ENCODE measurements at regions not wholly inside any gene's neighbourhood (a gene's known extent, or its start where the extent isn't known, plus 50 kb on each side); places are given as distances from the start of the nearest gene placed in this dataset.

DNA sequence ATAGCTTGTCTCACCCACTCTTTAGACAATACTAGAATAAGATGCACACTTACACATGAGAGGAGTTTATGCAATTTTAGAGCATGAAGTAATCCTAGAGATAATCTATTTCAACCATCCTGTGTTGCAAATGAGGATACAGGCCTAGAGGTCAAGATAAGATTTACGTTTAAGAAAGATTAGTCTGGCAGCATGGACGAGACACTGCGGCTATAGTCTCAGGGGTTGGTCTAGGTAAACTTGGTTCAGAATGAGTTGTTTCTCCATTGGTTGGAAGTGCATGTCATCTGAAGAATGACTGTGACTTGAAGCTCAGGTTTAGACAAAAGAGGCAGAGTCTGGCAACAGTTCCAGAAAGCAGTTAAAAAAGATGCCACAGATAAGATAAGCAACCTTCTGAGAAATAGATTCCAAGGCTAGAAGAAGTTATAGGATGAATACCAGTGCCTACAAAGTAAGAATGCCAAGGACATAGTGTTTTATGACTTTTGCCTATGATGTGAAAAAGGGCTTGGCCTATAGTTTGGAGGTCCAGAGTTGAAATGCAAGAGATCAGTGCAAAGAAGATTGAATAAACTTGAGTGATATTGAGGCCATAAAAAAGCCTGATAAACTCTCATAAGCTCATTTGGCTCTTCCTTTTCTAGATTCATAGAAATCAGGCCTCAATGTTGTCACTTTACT is 631.0 kb downstream of the SQOR start:
- no peak for DNase-seq

DNA sequence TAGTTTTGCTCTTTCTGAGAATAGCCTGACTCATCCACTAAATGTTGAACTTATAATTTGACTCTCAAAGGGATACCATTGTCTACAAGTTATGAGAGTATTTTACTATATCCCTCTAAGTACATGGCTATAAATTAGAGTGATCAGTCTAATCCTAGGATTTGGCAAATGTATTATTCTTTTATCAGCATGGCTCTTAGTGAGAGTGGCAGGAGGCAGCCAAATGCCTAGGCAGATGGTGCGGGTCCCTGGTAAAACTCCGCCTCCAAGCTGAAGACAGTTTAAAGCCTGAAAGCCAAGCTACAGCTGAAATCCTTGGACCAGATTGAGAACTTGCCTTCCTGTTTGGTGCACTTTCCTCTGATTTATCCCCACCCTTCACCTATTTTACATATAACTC is 631.8 kb downstream of the SQOR start:
- no peak for DNase-seq

DNA sequence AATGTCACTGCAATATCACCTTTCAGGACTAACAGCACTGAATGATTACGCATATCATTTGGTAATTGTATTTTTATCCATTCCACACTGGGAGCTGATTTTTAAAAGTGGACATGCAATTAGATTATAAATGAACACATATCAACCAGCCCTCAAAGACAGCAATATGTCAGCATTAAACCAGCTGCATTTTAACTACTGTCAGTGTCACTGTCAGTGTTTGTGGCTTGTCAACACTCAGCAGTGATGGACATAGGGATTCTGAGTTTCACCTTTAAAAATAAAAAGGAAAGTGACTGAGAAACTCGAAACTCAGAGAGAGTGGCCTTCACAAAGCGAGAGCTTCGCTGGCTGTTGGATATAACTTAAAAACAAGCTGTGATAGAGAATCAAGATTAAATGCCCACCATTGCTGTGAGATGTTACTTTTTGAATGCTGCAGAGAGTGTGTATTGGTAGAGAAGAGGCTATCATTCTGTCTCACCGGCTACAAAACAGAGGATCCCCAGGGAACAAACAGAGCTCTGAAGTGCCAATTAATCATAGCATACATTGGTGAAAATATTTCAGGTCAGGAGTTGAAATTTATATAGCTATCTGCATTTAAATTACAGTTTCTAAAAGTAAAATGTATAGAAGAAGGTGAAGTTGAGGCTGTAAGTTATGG is 635.8 kb downstream of the SQOR start:
- DNase-seq: no peak

DNA sequence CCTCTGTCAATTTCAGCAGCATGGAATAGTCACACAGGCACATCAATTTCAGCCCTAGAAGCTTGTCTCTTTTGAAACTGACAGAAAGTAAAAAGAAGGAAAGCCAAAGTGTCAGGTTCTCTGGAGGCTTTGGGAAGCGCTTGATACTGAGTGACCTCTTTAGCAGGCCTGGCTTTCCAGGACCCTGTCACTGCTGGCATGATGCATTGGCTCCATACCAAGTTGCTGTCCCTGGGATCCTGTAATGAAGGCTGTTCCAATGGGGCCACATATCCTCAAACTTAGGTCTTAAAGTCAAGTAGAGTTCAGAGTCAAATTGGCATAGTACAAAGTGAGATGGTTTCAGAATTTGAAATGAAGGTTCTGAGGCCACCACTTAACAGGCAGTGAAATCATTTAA is 640.9 kb downstream of the SQOR start:
- no peak for DNase-seq

DNA sequence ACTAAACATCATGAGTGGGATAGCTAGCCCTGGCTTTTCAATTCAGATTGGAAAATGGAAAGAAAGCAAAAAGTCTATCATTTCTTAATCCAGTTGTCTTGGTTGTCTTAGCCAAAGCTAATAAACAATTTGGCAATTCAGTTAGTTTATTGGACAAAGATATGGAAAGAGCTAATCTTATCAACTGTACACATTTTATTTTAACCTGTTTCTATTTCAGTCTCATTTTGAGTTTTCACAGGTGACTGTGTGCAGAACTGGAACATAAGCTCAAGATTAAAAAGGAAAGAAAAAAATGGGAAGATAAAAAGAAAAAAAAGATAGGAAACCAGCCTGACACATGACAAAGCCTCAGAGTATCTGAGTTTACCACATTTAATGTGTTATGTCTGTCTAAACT is 642.6 kb downstream of the SQOR start:
- DNase-seq: no peak

DNA sequence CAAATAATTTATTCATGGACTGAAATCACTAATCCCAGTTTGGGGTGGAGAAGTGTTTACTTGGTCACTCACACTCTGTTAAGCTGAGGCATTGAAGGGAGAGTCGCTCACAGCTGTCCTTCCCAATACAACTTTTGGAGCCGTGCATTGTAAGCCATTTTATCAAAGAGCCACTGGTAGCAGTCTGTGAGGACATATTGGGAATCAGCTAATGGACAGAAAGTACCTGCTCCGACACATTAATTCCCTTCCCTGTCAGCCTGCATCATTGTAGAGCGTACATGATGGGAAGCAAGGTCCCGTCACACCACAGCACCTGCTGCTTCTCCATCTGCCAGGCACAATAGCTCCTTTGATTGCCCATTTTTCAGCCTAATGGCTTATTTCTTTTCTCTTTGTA is 643.2 kb downstream of the SQOR start:
- no peak for DNase-seq

DNA sequence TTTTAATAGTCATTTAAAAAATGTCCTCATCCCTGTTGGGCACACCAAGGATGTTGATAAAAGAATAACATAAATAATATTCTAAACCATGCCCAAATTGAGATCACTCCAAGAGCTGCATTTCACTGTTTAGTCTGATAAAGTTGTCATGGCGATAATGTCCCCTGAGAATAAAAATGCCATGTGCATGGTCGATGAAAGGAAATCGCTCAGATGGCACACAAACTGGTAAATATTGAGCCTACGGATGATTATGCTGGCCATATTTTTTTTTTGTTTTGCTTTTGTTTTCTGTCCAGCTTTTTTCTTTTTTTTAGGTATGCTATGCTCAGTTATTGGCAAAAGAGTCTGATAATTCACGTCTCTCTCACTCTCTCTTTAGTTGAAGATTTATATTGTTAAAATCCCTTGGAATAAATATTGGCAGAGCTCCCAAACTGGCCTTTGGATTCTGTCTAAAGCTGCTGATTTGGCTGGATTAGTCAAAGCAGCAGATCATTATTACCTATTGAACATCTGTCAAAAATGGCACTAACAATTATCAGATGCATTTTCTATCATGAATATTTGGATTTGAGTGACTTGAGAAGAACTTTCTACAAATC is 643.8 kb downstream of the SQOR start:
- no peak for DNase-seq

DNA sequence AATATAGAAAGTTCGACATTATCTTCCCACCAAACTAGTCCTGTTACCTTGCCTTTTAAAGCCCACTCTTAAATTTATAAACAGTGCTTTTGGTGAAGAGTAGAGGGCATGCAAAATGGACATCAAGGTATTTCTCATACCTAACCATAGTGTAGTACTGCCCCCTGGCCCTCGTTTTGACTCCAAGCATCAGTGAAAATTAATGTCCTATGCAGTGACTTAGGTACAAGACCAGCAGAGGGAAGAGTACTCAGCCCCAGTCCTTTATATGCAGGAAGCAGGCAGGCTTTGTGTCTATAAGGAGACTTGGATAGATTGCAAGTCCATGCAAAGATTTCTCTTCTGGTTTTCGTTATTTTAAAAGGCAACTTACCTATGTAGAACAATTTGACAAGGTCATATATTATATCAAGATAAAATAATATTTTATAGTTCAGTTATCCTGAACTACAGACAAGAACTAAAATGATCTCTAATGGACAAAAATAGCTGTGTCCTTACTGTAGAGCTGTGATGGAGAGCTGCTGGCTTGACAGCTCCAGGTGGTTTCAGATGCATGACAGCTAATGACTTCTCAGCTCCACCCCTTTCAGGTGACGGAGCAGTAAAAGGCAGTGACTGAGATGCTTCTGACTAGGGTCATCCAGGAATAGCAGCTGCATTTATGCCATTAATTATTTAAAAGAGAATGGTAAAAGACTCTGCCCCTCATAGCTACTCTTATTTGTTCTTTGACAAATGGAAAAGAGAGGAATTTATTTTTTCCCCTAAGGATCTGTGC is 646.1 kb downstream of the SQOR start:
- DNase-seq: no peak

DNA sequence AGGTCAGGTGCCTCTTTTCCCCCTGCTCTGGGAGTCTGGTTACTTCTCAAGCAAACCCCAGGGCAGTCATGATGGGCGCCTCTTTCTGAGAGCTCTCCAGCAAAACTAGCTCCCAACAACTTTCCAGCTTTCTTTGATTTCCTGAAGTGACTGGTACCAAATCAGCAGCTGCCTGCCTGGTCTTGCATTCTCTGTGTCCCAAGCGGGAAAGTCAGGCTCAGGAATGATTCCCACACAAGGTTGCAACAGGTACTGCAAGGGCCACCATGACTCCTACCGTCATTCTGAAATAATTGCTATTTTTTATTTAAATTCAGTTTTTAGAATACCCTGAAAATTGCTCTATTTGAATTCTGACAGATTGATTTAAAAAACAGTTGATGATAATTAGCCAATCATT is 658.7 kb downstream of the SQOR start:
- no peak for DNase-seq

DNA sequence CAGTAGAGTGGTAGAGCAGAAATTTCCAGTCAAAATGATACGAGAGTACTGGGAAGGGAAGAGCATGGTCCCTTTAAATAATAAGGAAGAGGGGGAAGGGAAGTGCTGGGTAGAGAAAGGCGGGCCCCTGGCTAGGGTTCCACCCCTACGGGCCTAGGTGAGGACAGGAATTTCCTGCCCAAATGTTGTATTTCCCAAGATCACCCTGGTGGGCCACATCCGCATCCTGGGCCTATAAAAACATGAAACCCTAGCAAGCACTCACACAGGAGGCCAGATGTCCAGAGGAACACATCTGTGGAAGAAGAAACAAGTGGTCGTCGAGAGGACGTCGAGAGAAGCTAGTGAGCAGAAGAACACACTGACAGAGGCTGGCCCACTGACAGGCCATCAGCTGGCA is 661.2 kb downstream of the SQOR start:
- DNase-seq: no peak

DNA sequence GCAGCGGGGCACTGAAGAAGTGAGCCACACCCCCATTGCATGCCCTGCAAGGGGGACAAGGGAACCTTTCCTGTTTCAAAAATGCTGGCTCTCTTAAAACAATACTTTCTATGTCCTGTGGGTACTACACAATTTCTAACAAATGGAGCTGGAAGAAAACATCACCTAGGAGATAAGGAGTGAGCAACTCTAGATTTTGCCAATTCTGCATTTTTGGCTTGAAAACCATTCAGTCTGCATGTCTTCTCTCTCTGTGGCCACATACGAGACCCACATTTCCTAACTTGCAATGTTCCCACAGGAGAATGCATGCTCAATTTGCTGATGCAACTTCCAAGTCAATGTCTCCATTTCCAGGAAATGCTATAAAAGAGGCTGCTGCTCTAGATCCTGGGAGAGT is 662.0 kb downstream of the SQOR start:
- DNase-seq: no peak

DNA sequence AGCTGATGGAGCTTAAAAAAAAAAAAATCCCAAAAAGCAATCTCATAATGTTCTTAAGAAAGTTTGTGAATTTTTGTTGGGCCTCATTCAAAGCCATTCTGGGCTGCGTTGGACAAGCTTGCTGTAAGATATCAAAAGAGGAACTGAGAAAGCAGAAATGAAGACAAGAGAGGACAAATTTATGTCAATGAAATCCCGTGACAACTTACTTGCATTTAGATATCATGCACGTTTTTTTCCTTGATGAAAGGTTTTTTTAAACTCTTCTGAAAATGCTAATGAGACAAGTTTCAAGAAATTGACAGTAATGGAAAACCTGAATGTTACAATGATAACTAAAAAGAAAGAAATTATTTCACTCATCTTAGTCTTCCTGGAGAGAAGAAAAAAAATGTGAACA is 662.9 kb downstream of the SQOR start:
- peak in 1 of 2 donors; percentile 29 for DNase-seq

DNA sequence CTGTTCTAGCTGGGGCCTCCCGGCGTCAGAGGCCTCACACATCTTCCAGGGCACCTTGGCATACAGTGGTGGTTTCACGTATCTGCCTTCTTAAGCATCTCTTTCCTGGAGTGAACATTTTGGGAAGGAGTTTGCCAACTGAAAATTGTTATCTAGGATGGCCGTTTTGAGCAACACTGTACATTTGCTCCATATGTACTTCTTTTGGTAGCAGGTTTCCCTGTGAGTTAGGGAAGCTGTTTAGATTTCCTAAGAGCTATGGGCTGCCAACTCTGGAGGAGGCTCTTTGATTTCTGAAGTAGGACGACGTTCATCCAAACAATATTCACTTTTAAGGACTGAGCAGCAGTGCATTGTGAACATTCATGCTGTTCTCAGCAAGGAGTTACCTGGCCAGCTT is 665.9 kb downstream of the SQOR start:
- no peak for DNase-seq

DNA sequence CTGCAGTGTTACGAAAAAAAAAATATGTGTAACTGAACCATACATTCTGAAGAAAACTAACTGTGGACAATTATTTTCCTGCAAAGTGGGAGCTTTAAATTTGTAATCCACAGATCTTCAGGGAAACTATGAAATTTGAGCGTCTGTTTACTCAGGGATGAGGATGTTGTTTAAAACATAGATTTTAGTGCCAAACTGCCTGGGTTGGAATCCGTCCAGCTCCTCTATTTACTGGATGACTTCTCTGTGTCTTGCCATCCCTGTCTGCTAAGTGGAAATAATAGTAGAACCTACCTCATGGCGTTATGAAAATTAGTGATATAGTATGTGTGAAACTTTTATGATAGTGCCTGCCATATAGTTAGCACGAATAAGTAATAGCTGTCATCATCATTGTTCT is 666.5 kb downstream of the SQOR start:
- DNase-seq: no peak

DNA sequence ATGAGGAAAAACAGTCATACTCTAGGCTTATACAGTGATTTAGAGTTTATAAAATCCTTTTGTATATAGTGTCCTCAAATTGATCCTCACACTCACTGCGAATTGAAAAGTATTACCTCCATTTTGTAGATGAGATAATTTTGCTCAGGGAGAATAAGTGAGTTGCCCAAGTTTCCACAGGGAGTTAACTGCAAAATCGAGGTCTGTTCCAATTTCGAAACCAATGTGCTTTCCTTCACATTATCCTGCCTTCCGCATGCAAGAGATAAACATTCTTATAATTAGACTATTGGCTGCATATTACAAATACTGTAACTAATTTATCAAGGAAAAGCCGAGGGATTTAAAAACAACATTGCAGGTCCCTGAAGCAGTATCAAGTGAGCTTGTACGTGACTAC is 667.0 kb downstream of the SQOR start:
- no peak for DNase-seq

DNA sequence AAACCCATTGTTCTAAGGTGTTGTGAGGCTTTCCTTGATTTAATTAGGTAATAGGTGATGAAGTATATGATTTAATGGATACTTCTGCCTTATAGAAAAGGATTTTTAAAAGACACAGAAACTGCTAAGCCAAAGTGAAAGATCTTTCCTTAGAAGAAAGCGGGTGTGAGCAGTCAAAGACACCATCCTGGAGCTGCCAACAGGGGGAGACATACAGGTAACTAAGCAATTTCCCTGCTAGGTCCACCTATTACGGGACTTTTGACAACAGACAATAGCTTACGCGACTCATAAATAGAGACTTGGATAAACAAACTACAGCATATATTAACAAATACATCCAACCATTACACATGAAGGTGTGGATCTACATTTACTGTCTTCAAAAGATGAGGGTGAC is 669.5 kb downstream of the SQOR start:
- DNase-seq: peak in 1 of 2 donors; percentile 2

DNA sequence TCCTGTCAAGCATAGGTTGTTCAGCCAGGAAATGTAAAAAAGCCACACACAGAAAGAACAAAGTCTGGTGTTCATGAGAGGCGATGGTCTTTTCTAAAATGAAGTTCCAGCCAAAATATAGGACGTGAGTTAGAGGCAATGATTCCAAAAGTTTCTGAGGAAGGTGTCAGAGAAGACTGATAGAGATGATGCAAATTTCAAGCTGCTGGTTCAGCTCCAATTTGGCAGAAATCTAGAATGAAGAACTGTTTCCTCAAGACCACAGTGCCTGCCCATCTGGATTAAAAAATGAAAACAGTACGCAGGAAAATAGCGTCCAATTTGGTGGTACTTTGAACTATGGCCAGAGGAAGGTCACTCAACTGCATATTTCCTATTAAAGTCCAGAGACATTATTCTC is 672.9 kb downstream of the SQOR start:
- DNase-seq: no peak

DNA sequence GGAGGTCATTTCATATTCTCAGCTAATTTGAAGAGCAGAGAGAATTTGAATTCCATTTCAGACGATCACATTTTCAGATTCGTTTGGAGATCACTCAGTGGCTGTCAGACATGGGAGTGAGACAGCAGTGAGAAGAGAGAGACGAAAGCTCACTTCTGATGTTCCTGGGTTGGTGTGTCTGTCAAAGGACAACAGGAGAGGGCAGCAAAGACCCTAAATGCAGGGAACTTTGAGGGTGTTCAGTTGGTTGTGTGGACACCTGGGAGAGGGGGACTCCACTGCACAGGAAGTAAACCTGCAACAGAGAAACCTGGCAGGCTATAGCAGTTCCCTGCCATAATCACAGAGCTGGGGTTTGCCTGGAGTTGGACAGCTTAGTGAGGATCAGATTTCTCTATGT is 675.1 kb downstream of the SQOR start:
- no peak for DNase-seq

DNA sequence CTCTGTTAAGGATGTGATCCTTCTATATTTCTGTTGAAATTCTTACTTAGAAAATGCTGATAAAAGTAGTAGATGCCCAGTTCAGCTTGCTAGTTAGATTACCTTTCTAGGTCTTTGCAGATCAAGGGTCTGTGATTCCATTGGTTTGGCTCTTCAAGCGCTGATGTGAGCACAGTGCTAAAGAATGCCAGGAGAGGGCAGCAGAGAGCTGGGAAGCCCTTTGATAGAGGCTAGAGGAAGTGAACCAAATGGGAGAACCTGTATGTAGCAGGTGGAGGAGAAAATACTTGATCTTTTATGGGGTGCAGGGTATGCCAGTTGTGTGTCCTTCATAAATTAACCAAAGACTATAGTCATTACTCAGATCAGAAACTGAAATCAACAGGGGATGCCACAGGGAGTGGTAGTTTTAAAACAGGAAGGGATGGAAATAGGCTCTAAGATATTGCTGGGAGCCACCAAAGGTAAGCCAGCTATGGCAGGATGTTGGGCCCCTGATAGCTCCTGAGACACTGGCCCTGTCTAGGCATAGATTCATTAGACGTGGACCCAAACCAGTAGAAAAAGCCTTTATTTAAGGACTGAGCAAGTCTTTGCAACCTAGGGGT is 677.4 kb downstream of the SQOR start:
- peak; percentile 56 to 62 for DNase-seq

DNA sequence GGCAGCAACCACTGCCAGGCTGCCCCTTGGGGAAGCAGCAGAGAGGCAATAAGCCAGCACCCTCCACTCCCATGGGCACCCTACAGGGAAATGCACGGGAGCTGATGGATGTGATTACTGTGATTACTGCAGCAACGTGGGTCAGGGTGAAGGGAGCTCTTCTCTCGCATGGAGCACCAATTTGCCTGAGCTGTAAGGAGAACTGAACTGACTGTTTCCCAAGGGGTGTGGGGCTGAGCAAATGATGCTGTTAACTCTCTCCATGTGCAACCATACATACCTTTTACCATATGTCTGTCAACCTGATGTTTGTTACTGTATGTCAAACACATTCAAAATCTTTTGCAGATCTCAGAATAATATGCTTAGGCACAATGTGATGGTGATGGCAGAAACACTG is 680.6 kb downstream of the SQOR start:
- no peak for DNase-seq

DNA sequence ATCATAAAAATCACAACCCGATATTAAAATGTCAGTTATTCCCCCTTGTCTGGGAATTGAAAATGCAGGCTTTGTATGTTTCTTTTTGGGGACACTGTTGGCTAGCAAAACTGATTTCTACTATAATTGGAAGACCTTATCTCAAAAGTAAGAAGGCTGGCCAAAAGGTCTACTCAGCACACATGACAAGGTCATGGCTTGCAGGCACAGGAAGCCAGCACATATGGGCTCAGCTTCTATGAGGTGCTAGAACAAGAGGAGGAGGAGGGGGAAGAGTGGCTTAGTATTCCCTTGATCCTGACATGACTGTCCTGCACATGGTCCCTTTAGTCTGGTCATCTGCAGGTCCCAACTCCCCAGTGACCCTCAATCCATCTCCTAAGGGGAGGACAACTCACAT is 681.2 kb downstream of the SQOR start:
- no peak for DNase-seq

DNA sequence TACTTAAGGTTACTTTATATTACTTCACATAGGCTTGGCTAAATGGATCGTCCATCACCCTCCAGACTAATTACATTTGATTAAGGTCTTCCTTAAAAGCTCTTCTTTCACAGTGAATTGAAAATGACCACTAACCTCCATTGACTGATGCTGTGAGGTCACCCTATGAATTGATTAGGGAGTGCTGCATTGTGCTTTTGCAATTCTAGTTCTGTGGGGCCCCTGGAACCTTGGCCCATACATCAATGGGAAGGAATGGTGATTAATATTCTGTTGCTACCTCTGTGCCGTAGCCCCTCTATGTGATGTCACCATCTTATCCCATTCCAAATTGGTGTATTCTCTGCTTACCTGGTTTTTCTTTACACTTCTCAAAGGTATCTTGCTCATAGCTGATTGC is 682.2 kb downstream of the SQOR start:
- no peak for DNase-seq

DNA sequence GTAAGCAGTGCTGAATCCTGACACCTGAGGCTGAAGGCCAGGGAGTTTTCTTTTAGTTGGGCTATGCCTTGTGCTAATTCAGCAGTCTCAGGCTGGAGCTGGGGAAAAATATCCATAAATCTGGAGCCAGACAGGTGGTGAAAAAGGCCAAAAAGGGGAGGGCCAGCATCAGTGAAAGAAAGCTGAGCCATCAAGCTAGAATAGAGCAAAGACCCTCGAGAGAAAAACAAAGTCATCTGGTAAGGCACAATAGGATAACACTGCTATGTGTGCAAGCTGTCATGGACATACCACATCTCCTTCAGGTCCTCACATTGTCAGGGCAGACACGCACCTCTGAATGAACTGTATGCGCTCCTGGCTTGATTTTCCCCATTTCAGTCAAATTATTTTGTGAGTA is 687.9 kb downstream of the SQOR start:
- DNase-seq: no peak

Data from inflammatory macrophage (primary cell).